LNCAP (cell line): ENCODE measurements at regions not wholly inside any gene's neighbourhood (a gene's known extent, or its start where the extent isn't known, plus 50 kb on each side); places are given as distances from the start of the nearest gene placed in this dataset.

Source experiments
- CTCF ChIP-seq: fragments of 450-650 bp; IDR thresholded peaks from 2 replicates; pipeline ENCODE4 v1.5.1; 2017; ENCODE audit warnings: mild to moderate bottlenecking

DNA sequence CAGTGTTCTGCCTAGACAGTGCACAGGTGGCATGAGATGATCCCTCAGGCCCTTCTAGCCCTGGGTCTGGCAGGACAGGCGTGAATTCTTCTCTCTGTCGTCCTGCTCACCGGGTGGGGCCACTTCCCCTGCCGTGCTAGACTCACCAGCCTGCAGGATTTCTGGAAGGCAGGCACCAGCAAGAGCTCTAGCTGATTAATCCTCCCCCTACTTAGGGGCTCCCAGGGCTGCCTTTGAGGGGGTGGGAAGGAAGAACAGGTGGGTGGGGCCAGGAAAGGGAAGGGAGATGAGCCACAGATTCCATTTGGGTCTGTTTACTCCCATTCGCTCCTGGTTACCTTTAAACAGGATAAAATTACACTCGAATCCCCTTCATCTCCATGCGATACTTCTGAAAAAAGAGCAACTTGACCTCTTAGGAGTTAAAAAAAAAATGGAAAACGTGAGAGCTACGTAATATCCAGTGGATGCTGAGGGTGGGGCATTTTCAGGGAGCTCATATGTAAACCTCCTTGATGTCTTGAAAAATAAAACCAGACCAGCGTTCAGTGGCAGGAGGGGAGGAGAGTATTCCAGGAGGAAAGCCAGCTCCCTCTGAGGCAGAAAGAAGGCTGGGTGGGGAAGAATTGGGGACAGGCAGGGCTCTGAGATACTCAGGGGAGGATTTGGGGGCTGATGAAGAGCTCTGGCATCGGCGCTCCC is 665.5 kb downstream of the PTPRU start:
- no peak for TF ChIP-seq CTCF

GRCh38 chr1:29900712-29901111 is 664.4 kb downstream of the PTPRU start:
- no peak for TF ChIP-seq CTCF

- no peak for TF ChIP-seq CTCF
These were observed 663.9 kb downstream of the PTPRU start for GRCh38 chr1:29900104-29900679.

- no peak for TF ChIP-seq CTCF
These were observed 660.7 kb downstream of the PTPRU start for GRCh38 chr1:29896791-29897714.

- no peak for TF ChIP-seq CTCF
These were observed 660.0 kb downstream of the PTPRU start for GRCh38 chr1:29896300-29896699.

DNA sequence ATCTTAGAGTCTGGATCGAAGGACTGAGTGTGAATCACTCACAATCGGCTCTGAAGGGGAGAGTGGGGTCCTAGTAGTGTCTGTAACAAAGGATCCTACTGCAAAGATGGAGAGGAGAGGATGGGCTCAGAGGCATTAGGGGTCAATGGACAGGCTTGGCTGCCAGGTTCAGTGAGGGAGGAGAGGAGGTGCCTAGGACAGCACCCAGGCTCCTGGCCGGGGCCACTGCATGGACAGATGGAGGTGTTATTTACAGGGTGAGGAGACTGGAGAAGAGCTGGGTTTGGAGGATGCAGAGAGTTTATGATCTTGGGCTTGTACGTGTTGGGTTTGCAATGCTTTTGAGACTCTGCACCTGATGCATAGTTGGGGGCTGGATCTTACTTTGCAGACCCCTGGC is 658.9 kb downstream of the PTPRU start:
- no peak for TF ChIP-seq CTCF

DNA sequence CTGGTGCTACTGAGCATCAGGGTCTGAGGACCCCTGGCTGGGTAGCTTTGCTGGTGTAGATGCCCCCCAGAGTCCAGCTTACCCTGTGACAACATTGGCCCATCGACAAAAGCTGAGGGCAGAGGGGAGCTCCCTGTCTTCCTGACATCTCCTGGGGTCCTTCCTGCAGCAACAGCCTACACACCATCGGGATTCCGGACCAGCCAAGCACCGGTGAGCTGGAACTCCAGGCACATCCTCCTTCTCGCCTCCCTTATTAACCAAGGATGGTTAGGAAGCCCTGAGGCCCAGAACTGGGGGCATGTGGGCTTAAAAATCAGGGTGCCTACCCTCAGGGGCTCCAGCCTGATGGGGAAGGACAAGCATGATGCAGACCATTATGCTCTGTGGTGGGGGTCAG is 658.0 kb downstream of the PTPRU start:
- TF ChIP-seq CTCF = no peak
